HFF-Myc (cell line): ENCODE measurements at regions not wholly inside any gene's neighbourhood (a gene's known extent, or its start where the extent isn't known, plus 50 kb on each side); places are given as distances from the start of the nearest gene placed in this dataset.
A peak's percentile ranks its signal among the peaks of the same experiment; 100 is the strongest.

Source experiments
- DNase-seq: peaks from one replicate; pipeline ENCODE4 v3.0.0-alpha.2; 2011; ENCODE audit warnings: low read depth; ENCODE audit errors: extremely low read depth
- H3K4me3 ChIP-seq: replicated peaks from 2 replicates; pipeline ENCODE4 v1.5.1; 2011; ENCODE audit warnings: low read depth, mild to moderate bottlenecking, control low read depth, low read length
- TF ChIP-seq, protein P1 (sequence below): IDR thresholded peaks from 2 replicates; pipeline ENCODE4 v1.5.1; 2012; ENCODE audit warnings: mild to moderate bottlenecking, low read depth, low read length, control low read depth; ENCODE audit errors: missing control alignments

DNA sequence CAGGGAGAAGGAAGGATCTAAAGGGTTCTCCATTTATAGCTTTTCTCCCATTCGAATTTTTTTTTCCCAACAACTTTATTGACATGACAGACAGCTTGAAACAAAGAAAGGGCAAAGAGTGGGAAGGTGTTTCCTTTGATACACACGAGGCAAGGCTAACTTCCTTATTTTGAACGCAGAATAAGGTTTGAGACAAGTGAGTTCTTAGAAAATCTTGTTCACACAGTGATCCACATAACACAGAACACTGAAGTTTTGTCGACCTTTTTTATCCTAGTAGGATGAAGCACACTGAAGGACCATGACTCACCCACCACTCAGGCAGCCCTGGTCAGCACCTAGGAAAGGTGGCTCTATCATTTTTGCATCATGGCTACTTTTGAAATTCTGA, 425.8 kb upstream of the MDFIC2 start:
- TF ChIP-seq, protein P1, sequence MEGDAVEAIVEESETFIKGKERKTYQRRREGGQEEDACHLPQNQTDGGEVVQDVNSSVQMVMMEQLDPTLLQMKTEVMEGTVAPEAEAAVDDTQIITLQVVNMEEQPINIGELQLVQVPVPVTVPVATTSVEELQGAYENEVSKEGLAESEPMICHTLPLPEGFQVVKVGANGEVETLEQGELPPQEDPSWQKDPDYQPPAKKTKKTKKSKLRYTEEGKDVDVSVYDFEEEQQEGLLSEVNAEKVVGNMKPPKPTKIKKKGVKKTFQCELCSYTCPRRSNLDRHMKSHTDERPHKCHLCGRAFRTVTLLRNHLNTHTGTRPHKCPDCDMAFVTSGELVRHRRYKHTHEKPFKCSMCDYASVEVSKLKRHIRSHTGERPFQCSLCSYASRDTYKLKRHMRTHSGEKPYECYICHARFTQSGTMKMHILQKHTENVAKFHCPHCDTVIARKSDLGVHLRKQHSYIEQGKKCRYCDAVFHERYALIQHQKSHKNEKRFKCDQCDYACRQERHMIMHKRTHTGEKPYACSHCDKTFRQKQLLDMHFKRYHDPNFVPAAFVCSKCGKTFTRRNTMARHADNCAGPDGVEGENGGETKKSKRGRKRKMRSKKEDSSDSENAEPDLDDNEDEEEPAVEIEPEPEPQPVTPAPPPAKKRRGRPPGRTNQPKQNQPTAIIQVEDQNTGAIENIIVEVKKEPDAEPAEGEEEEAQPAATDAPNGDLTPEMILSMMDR, result no peak
- no peak overlapping the region for H3K4me3 ChIP-seq
- DNase-seq, result no peak

DNA sequence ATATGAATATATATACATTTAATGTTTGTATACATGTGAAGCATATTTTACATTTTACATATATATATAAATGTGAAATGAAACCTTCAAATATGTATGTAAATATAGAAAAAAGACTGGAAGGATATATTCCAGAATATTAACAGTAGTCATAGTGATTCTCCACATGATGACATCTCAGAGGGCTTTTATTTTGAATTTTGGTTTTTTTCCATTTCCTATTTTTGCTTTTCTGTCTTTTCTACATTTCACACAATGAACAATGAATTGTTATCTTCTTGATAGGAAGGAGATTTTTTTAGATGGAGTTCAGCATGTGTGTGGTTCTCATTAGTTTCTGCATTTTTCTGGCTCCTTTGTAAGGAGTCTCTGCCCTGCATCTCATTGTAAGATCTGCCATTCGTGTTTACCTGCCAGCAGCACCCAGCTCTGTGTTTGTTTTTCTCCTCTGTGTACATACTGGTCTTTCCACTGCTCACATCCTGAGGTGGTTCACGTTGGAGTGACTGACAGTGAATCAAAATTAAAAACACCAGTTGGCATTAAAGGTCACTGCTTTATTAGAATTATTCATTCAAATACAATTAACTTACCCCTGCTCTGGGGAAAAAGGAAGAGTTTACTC, 425.3 kb upstream of the MDFIC2 start:
- DNase-seq, result no peak
- TF ChIP-seq, protein P1, result no peak
- H3K4me3 ChIP-seq, result no peak overlapping the region

DNA sequence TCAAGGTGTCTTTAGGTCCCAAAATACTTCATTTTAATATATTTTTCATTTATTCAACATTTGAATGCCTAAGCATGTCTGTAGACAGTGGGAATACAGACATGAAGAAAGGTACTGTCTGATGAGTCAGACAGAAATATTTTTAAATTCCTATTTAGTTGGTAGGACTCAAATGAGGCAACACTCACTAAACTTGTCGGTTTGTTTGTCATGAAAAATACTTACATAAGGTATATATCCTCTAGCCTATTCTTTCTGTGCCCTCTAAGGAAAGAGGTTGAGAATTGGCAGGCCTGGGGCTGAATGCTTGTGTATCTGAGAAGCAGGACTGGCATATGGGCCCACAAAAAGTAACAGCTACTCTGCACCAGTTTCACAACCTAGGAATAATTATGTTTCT, 423.6 kb upstream of the MDFIC2 start:
- TF ChIP-seq, protein P1, result no peak
- H3K4me3 ChIP-seq, result no peak overlapping the region
- DNase-seq, result no peak

DNA sequence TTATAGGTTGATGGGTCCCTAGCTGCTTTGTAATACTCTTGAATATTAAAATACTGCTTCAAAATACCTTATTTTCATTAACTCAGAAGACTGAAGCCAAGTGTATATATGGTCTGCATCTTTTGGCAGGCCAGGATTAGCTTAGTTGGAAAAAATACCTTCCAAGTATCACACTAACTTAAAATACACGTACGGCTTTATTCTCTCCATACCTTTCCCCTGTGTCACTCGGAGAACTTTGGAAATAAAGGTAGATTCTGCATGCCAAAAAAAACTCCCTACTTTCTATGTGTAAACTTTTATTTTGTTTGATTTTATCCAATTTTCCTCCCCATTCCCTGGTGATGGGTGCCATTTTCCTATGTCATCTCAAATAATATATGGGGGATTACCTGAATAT, 422.3 kb upstream of the MDFIC2 start:
- H3K4me3 ChIP-seq, result no peak overlapping the region
- no peak for DNase-seq
- TF ChIP-seq, protein P1, result no peak

DNA sequence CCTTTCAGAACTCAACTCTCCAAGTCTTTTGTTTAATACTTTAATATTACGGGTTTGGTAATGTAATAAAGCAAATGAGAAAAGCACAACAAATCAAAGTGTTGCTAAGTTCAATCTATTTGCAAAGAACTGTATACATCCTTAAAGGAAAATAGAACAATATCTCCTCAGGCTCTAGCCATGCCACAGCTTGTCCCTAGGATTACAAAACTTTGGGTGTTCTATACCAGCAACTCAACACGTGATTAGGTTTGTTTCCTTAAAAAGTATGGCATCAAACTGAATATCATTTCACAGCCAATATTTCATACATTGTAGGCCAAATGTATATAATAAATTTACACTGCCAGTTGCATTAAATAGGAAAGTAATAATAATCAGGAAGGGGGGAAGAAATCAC, 418.6 kb upstream of the MDFIC2 start:
- TF ChIP-seq, protein P1, result no peak
- no peak overlapping the region for H3K4me3 ChIP-seq
- no peak for DNase-seq

DNA sequence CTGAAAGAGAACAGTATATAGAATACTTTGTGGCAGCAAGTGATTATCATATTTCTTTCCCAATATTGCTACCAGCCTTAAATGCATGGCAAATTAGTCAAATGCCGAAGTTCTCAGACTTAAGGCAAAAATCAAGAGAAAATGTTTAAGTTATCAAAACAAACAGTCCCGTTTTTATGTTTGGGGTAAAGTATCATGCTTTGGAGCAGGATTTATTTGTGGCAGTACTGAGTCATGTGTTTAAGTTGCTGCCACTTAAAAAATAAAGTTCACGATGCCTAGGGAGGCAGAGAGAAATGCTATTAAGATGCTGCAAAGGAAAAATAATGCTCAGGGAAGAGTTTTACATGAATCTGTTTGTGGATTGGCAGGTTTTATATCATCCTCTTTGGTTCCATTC, 417.4 kb upstream of the MDFIC2 start:
- TF ChIP-seq, protein P1, result no peak
- no peak overlapping the region for H3K4me3 ChIP-seq
- DNase-seq, result peak; percentile 43

DNA sequence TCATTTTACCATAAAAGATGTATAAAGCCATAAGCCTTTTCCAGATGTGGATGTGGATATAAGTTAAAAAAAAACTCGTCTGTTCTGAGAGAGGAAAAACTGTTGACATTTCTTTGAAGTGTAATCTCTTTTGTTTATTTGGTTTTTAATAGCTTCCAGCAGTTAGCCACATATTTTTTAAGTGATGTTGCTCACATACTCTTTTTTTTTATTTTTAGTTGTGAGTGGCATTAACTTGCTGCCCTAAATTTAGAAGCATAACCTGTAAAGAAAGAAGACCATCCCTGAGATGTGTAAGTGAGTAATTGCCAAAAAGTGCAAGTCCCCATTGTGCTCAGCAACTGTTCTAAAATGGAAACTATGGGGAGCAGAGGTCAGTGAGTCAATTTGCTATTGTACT, 415.9 kb upstream of the MDFIC2 start:
- no peak overlapping the region for H3K4me3 ChIP-seq
- TF ChIP-seq, protein P1, result no peak
- DNase-seq, result peak; percentile 48
